GM10248 (cell line): ENCODE measurements at regions not wholly inside any gene's neighbourhood (a gene's known extent, or its start where the extent isn't known, plus 50 kb on each side); places are given as distances from the start of the nearest gene placed in this dataset.
"Not testable (repeated sequence)": the region's sequence is repeated elsewhere in the genome, so short reads cannot be mapped to it uniquely, and the experiment has no call there.

Experiments used
- CTCF ChIA-PET: fragments of 300-600 bp; sonication (Branson Sonifier 250); formaldehyde crosslinking; extraction: SDS; loops from one replicate; lab custom pipeline; 2021; ENCODE audit warnings: antibody characterized with exemption; lab: Yijun Ruan, JAX
- POLR2A ChIA-PET: fragments of 350-650 bp; sonication (Branson Sonifier 250); formaldehyde crosslinking; extraction: SDS; loops from one replicate; lab custom pipeline; 2020; ENCODE audit warnings: antibody characterized with exemption; lab: Yijun Ruan, JAX
- DNase-seq: peaks from one replicate; pipeline ENCODE4 v3.0.0; 2012; ENCODE audit errors: extremely low spot score
- TF ChIP-seq, protein P1 (sequence below): IDR thresholded peaks from 2 replicates; pipeline ENCODE4 v1.5.1; 2012; ENCODE audit warnings: mild to moderate bottlenecking, low read depth; ENCODE audit errors: extremely low read depth, missing control alignments, control extremely low read depth

DNA sequence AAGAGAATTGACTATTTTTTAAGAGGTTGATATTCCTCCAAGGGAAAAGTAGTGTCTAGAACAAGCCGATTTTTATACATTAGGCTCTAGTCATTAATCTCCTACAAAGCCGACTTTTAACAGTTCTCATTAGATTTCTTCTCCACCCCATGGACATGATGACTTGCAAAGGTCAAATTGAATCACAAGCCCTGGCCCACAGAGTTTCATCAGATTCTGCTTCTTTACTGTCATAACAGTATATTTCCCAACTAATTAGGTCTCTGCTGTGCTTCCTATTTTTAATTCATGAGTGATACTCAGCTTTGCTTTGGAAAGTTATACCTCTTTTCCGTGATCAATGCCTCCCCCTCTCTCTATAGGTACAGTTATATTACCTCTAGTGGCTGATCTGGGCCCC, 90.6 kb upstream of the ADGRB3 start:
- TF ChIP-seq, protein P1, sequence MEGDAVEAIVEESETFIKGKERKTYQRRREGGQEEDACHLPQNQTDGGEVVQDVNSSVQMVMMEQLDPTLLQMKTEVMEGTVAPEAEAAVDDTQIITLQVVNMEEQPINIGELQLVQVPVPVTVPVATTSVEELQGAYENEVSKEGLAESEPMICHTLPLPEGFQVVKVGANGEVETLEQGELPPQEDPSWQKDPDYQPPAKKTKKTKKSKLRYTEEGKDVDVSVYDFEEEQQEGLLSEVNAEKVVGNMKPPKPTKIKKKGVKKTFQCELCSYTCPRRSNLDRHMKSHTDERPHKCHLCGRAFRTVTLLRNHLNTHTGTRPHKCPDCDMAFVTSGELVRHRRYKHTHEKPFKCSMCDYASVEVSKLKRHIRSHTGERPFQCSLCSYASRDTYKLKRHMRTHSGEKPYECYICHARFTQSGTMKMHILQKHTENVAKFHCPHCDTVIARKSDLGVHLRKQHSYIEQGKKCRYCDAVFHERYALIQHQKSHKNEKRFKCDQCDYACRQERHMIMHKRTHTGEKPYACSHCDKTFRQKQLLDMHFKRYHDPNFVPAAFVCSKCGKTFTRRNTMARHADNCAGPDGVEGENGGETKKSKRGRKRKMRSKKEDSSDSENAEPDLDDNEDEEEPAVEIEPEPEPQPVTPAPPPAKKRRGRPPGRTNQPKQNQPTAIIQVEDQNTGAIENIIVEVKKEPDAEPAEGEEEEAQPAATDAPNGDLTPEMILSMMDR = no peak
- POLR2A ChIA-PET = no interaction called here
- no peak for DNase-seq
- CTCF ChIA-PET = interaction anchor here (0.9 kb wide), 1 partner anchor 11 kb away, joined by 4 read pairs; no protein-coding TSS in a partner anchor

DNA sequence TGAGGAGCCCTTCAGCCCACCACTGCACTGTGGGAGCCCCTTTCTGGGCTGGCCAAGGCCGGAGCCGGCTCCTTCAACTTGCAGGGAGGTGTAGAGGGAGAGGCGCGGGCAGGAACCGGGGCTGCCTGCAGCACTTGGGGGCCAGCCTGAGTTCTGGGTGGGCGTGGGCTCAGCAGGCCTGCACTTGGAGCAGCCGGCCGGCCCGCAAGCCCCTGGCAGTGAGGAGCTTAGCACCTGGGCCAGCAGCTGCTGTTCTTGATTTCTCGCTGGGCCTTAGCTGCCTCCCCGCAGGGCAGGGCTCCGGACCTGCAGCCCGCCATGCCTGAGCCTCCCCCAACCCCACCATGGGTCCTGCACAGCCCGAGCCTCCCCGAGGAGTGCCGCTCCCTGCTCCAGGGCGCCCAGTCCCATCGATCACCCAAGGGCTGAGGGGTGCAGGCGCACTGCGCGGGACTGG, 101.7 kb upstream of the ADGRB3 start:
- no peak for DNase-seq
- TF ChIP-seq, protein P1 = no peak
- POLR2A ChIA-PET = no interaction called here
- CTCF ChIA-PET = interaction anchor here (0.9 to 1.4 kb wide), 2 partner anchors 12 to 18 kb away, joined by 3 to 4 read pairs; no protein-coding TSS in a partner anchor

DNA sequence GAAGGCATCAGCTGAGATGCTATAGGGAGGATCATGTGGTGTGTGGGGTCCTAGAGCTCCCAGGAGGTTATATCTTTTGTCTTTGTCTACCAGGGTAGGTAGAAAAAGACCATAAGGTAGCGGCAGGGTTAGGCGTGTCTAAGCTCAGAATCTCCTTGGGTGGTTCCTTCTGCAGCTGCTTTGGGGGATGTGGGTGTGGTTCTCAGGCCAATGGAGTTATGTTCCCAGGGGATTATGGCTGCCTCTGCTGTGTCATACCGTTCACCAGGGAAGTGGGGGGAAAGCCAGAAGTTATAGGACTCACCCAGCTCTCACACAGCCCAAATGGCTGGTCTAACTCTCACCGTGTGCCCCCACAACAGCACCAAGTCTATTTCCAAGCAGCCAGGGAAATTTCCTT, 107.4 kb upstream of the ADGRB3 start:
- ChIA-PET POLR2A (no interaction called here), CTCF (no interaction called here)
- DNase-seq = no peak
- TF ChIP-seq, protein P1 = no peak

DNA sequence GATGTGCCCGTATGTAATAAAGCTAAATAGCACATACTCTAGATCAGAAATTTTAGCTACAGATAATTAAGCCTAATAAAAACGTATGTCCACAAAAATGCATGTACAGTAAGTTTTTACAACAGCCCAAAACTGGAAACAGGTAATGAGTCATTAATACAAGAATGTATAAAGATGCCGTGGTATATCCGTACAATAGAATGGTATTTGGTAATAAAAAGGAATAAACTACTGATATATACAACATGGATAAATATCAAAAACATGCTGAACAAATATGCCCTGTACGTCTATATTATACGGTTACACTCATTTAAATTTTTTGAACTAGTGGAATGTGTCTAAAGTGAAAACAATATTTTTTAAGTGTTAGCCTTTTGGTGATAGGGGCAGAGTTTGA, 128.2 kb upstream of the ADGRB3 start:
- no peak for DNase-seq
- CTCF ChIA-PET = no interaction called here
- POLR2A ChIA-PET = no interaction called here
- TF ChIP-seq, protein P1 = no peak

DNA sequence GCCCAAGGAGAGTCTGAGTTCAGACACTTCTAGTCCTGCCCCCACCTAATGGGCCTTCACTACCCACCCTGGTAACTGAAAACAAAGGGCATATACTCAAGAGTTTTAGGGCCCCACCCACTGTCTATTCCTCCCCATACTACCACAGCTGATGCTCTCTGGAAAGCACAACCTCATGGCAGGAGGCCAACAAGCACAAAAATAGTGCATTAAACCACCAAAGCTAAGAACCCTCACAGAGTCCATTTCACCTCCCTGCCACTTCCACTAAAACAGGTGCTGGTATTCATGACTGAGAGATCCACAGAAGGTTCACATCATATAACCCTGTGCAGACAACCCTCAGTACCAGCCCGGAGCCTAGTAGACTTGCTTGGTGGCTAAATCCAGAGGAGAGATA, 132.1 kb upstream of the ADGRB3 start:
- POLR2A ChIA-PET = no interaction called here
- no peak for DNase-seq
- CTCF ChIA-PET = interaction anchor here (1.6 kb wide), 1 partner anchor 10 kb away, joined by 3 read pairs; no protein-coding TSS in a partner anchor
- TF ChIP-seq, protein P1 = no peak

DNA sequence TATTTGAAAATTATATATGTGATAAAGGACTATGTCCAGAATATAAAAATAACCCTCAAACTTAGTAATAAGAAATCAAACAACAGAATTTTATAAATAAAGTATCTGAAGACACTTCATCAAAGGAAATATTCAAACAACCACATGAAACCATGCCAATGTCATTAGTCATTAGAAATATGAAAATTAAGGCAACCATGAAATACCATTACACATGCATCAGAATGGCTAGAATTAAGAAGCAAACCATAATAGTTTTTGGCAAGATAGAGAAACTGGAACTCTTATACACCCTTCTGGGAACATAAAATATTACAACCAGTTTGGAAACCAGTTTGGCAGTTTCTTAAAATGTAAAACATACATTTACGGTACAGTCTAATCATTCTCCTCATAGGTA, 137.2 kb upstream of the ADGRB3 start:
- TF ChIP-seq, protein P1 = no peak
- DNase-seq = no peak
- ChIA-PET CTCF (no interaction called here), POLR2A (no interaction called here)

DNA sequence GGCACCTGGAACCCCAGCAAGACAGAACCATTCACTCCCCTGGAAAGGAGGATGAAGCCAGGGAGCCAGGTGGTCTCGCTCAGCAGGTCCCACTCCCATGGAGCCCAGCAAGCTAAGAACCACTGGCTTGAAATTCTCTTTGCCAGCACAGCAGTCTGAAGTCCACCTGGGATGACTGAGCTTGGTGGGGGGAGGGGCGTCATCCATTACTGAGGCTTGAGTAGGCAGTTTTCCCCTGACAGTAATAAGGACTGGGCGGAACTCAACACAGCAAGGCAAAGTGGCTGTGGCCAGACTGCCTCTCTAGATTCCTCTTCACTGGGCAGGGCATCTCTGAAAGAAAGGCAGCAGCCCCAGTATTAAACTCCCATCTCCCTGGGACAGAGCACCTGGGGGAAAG, 140.2 kb upstream of the ADGRB3 start:
- POLR2A ChIA-PET, DNase-seq, CTCF ChIA-PET: not testable (repeated sequence)
